Suprapubic skin (tissue), 4 donors: ENCODE measurements at regions not wholly inside any gene's neighbourhood (a gene's known extent, or its start where the extent isn't known, plus 50 kb on each side); places are given as distances from the start of the nearest gene placed in this dataset.

Experiments
- EP300 ChIP-seq: sonication (generic); formaldehyde crosslinking; IDR thresholded peaks from one replicate; pipeline ENCODE4 v1.6.1; 2017; ENCODE audit warnings: antibody characterized with exemption
- POLR2A ChIP-seq, 2 donors: fragments of 450-650 bp; IDR thresholded peaks; one replicate each; pipeline ENCODE4 v1.6.1; 2017; ENCODE audit warnings: antibody characterized with exemption in 2 of 2, mild to moderate bottlenecking in 2 of 2, moderate library complexity in 2 of 2
- POLR2AphosphoS5 ChIP-seq, 3 donors: sonication (generic); formaldehyde crosslinking; IDR thresholded peaks; one replicate each; pipeline ENCODE4 v1.6.1; 2017; ENCODE audit warnings: antibody characterized with exemption in 3 of 3
- TF ChIP-seq, protein P1 (sequence below), 2 donors: fragments of 200-600 bp in 1 of 2; fragments of 450-650 bp in 1 of 2; sonication (generic) in 1 of 2; IDR thresholded peaks; one replicate each; pipeline ENCODE4 v1.5.1; 2016 to 2019; ENCODE audit warnings: antibody characterized with exemption in 2 of 2, mild to moderate bottlenecking in 1 of 2, moderate library complexity in 1 of 2

- TF ChIP-seq, protein P1, sequence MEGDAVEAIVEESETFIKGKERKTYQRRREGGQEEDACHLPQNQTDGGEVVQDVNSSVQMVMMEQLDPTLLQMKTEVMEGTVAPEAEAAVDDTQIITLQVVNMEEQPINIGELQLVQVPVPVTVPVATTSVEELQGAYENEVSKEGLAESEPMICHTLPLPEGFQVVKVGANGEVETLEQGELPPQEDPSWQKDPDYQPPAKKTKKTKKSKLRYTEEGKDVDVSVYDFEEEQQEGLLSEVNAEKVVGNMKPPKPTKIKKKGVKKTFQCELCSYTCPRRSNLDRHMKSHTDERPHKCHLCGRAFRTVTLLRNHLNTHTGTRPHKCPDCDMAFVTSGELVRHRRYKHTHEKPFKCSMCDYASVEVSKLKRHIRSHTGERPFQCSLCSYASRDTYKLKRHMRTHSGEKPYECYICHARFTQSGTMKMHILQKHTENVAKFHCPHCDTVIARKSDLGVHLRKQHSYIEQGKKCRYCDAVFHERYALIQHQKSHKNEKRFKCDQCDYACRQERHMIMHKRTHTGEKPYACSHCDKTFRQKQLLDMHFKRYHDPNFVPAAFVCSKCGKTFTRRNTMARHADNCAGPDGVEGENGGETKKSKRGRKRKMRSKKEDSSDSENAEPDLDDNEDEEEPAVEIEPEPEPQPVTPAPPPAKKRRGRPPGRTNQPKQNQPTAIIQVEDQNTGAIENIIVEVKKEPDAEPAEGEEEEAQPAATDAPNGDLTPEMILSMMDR (IDR thresholded peaks at IDR 0.05), result no peak
- TF ChIP-seq POLR2A (IDR thresholded peaks at IDR 0.05), result no peak
- no peak for TF ChIP-seq EP300
- no peak for TF ChIP-seq POLR2AphosphoS5 (IDR thresholded peaks at IDR 0.05)
Observed at GRCh38 chr21:25246546-25246945, 360.7 kb downstream of the MRPL39 start.
